ENCODE measurements at regions not wholly inside any gene's neighbourhood (a gene's known extent, or its start where the extent isn't known, plus 50 kb on each side); places are given as distances from the start of the nearest gene placed in this dataset.

GRCh38 chr2:60678551-60678950 is 77.5 kb upstream of the PAPOLG start:
- Histone ChIP-seq H3K27ac (no peak overlapping the region), H3K9me3 (no peaks in the 10 kb centered on the region), H3K4me1 (no peaks in the 10 kb centered on the region), H3K4me3 (no peak overlapping the region), H3K36me3 (no peaks in the 10 kb centered on the region), H3K27me3 (no peaks in the 10 kb centered on the region)
- intact Hi-C loops (cut with DNase I; ENCODE audit: low total_unique reads), result no loop called here
- no peak for DNase-seq
- TF ChIP-seq POLR2A (IDR thresholded peaks at IDR 0.05) (no peak), CTCF (IDR thresholded peaks at IDR 0.05) (no peak)

GRCh38 chr2:60679036-60679780 is 76.9 kb upstream of the PAPOLG start:
- no peaks in the 10 kb centered on the region for H3K4me1 ChIP-seq
- no peak for DNase-seq
- intact Hi-C loops (cut with DNase I; ENCODE audit: low total_unique reads), result no loop called here
- H3K4me3 ChIP-seq, result no peak overlapping the region
- H3K36me3 ChIP-seq, result no peaks in the 10 kb centered on the region
- no peaks in the 10 kb centered on the region for H3K27me3 ChIP-seq
- H3K9me3 ChIP-seq, result no peaks in the 10 kb centered on the region
- TF ChIP-seq POLR2A (IDR thresholded peaks at IDR 0.05) (no peak), CTCF (IDR thresholded peaks at IDR 0.05) (no peak)
- H3K27ac ChIP-seq, result no peak overlapping the region

- H3K27me3 ChIP-seq, result no peaks in the 10 kb centered on the region
- H3K27ac ChIP-seq, result no peak overlapping the region
- H3K36me3 ChIP-seq, result no peaks in the 10 kb centered on the region
- intact Hi-C loops (cut with DNase I; ENCODE audit: low total_unique reads), result no loop called here
- no peaks in the 10 kb centered on the region for H3K9me3 ChIP-seq
- TF ChIP-seq CTCF (IDR thresholded peaks at IDR 0.05), result no peak
- TF ChIP-seq POLR2A (IDR thresholded peaks at IDR 0.05), result no peak
- DNase-seq, result no peak
- no peak overlapping the region for H3K4me3 ChIP-seq
- no peaks in the 10 kb centered on the region for H3K4me1 ChIP-seq
These were observed 62.5 kb upstream of the PAPOLG start for GRCh38 chr2:60693551-60693950.

GRCh38 chr2:60695793-60696192 is 60.3 kb upstream of the PAPOLG start:
- H3K4me3 ChIP-seq, result no peak overlapping the region
- H3K4me1 ChIP-seq, result no peaks in the 10 kb centered on the region
- H3K27ac ChIP-seq, result no peak overlapping the region
- no peaks in the 10 kb centered on the region for H3K27me3 ChIP-seq
- DNase-seq, result no peak
- no peaks in the 10 kb centered on the region for H3K9me3 ChIP-seq
- H3K36me3 ChIP-seq, result no peaks in the 10 kb centered on the region
- TF ChIP-seq CTCF (IDR thresholded peaks at IDR 0.05), result no peak
- no peak for TF ChIP-seq POLR2A (IDR thresholded peaks at IDR 0.05)
- intact Hi-C loops (cut with DNase I; ENCODE audit: low total_unique reads), result no loop called here

GRCh38 chr2:60699617-60700016 is 56.5 kb upstream of the PAPOLG start:
- H3K27ac ChIP-seq, result no peak overlapping the region
- no peak overlapping the region for H3K4me3 ChIP-seq
- DNase-seq, result no peak
- intact Hi-C loops (cut with DNase I; ENCODE audit: low total_unique reads), result no loop called here
- no peaks in the 10 kb centered on the region for H3K36me3 ChIP-seq
- H3K9me3 ChIP-seq, result no peaks in the 10 kb centered on the region
- H3K4me1 ChIP-seq, result no peaks in the 10 kb centered on the region
- no peaks in the 10 kb centered on the region for H3K27me3 ChIP-seq
- no peak for TF ChIP-seq CTCF (IDR thresholded peaks at IDR 0.05)
- no peak for TF ChIP-seq POLR2A (IDR thresholded peaks at IDR 0.05)
